GM19238 (cell line): ENCODE measurements at regions not wholly inside any gene's neighbourhood (a gene's known extent, or its start where the extent isn't known, plus 50 kb on each side); places are given as distances from the start of the nearest gene placed in this dataset.

Source experiments
- DNase-seq: peaks from one replicate; pipeline ENCODE4 v3.0.0; 2011; ENCODE audit warnings: low spot score; ENCODE audit not compliant: insufficient read length

DNA sequence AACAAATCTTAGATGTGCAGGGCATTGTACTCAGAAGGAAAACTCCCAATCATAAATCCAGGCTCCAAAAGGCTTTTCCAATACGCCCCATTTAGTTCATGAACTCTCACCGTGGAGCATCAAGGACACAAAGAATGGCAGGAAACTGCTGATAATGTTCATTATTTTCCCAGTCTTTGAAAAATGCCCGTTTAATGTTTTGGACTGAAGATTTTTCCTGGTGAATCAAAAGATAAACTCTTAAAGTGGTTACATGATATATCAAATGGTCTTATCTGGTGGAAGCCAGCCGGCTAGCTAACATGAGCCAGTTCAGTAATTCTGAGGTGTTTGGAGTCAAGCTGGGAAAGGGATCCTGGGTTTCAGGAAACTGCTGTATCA is 62.1 kb upstream of the AP1S2 start:
- no peak for DNase-seq

DNA sequence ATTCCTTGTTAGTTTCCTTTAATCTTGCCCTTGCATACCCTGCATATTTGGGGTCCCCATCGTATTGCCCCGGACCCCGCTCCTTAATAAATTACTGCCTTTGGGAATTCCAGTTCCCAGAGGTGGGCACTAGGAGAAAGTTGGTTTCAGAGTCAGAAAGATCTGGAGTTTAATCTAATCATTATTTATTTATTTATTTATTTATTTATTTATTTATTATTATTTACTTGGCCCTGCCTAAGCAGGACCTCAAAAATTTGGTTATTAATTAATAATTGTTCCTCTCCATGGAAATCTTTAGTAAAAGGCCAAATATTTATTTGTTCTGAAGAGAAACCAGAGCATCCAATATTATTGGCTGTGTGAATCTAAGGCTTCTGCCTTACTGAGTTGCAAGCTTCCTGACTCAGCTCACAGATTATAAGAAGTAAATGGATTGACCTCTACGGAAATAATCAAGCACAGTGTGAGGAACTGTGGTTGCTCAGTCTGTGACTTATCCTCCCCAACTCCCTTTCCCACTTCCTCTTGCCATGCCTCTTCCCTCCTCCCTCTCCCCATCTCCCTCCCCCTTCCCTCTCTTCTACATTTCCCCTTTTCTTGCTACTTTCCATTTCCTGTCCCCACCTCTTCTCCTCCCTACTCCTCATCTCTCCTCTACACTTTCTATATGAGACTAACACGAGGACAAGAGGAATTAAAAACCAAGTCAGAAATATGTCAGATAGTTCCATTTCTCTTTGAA is 61.5 kb upstream of the AP1S2 start:
- no peak for DNase-seq

DNA sequence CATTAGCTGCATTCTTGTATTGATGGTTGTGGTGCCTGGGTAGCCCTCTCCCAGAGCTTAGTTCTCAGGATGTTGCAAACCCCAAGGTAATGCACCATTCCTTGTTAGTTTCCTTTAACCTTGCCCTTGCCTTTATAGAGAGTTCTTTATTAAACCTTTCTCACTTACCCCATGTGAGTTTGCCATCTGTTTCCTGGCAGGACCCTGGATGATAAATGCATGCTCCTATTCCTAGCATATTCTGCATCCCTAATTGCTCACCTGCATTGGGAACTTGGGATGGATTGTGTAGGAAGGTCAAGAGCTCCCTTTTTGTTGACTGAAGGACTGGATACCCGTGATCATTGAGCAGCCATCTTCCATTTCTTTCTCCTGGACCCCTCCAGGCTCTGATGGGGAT is 59.9 kb upstream of the AP1S2 start:
- DNase-seq: no peak

DNA sequence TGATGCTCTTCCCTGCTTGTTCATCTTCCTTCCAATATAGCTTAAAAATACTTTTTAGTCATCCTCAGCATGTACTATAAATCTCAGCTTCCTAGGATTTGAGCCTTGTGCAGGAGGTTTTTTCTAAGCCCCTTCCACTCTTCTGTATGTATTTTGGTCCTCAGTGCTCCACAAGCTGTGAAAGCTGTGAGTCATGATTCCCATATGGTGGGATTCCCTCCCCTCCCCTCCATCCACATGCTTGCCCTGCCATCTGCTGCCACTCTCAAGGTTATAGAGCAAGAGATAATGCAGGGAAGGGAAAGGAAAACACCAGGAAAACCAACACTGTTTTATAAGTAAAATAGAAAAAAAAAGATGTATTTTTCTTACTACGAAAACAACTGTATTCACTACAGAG is 58.5 kb upstream of the AP1S2 start:
- DNase-seq: no peak

DNA sequence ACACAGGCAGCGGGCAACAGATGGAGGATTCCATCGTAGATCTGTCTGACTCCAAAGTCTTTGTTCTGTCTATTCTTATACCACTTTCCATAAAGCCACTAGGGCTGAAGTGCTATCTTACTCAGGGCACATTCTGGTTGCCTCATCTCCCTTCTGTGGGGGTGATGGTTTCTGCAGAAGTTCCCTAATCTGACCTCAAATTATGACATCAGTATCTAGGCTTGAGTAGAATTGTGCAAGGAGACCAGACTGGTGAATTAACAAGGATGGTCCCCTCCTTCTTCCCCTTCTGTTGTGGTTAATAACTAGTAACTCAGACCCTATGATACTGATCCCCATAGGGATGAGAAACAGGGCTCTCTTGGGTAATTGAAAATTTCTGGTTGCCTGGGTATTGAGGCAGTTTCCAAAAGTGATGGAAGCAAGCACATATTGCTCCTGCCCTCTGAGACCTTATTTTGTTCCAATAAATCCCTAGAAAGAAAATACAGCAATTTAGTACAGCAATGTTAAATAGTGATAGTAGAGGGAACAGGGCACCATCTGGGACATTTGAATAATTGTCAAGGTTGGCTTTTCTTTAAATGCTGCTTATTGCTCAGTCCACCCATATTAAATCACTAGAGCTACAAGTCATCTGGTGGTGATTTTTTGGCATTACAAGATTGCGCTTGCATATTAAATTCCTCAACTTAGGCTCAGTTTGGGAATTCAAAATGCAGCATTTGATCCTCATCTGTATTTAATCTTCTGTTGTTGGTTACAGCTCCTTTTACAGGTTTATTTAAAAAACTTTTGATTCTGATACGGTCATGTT is 57.3 kb upstream of the AP1S2 start:
- no peak for DNase-seq

DNA sequence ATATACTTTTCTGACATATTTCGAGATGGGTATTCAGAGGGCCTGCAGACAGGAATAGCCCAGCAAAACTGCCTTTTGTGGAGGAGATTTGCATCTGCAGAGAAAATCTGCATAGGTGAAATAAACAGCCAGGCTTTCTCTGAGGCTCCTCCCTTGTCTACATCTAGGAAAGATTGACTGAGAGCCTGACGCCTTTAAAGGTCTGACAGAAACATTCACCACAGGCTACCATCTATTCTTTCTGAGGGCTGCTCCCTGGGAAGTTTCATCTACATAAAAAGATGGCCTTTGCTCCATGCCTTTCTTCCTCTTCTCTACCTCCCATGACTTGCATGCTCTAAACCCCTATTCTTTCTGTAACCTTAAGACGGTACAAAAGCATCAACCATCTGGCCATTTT is 55.0 kb upstream of the AP1S2 start:
- DNase-seq: no peak

DNA sequence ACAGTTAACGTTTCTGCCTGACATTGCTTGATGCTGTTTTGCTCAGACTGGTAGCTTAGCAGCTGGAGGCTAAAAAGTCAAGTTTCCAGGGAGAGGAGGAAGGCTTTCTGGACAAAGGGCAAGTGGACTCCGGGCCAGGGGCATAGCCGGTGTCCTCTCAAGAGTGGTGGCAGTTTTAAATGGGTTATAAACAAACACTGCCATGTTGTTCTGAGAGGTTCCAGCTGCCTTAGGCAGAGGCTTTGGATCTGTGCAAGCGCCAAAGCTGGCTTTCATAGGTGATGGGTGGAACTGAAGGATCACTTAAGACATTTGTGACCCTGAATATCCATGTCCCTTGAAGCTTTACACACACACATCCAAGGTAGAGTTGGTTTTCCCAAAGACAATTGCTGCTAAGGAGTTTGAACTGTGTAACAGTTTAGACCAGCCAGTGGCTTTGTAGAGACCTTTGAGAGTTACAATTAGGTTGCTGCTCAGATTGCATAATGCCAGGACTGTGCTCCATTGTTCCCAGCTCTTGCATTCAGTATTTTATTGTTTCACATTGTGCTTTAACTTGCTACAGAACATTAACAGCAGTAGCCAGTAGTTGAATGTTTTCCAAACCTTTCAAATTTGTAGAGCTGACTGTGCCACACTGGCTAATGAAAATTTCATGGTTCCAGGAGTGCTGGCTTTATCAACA is 54.1 kb upstream of the AP1S2 start:
- no peak for DNase-seq

DNA sequence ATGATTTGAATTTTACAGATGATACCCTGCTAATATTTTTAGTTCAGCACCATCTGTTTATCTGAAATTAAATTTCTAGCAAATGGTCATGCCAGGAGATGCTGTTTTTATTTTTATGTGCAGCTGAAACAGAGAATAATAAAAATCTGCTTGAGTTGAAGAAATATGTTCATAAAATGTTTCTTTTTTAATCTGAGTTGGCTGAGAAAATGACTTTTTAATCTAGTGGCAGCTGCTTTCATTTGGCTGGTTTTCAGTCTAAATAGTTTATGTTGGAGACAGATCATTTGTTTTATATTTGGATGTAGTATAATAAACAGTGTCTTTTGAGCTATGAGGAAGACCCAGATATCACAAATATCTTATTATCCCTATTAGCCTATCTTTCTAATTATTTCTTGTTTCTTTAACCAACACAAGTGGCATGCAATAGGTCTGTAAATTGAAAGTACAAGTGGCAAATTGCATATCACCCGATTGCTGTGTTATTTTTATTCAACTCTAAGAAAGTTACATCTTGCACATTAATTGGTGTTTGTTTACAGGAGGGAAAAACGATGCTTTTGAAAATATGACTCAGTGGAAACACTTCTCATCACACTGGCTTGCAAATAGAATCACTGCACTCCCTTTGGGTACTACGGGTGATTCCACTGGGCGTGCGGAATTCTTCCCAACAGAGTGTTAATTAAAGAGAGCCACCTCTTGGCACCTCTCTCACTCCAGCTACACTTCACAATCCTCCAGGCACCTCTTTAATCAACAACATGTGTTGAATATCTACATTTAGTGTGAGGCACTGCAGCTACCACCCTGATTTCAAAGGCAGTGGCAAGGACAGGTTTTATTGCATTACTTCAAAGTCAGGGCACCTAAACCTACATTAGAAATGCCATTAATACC is 51.7 kb upstream of the AP1S2 start:
- DNase-seq: no peak
